CD4-positive, alpha-beta memory T cell (primary cell): ENCODE measurements at regions not wholly inside any gene's neighbourhood (a gene's known extent, or its start where the extent isn't known, plus 50 kb on each side); places are given as distances from the start of the nearest gene placed in this dataset.
"Not testable (repeated sequence)": the region's sequence is repeated elsewhere in the genome, so short reads cannot be mapped to it uniquely, and the experiment has no call there.

Source experiments
- CTCF ChIA-PET: fragments of 350-600 bp; sonication (Branson Sonifier 250); formaldehyde crosslinking; loops from one replicate; lab custom pipeline; 2021; ENCODE audit warnings: inconsistent platforms; ENCODE audit not compliant: partially characterized antibody; lab: Charles Lee
- POLR2A ChIA-PET: fragments of 350-600 bp; sonication (Branson Sonifier 250); formaldehyde crosslinking; loops from one replicate; lab custom pipeline; 2021; ENCODE audit not compliant: partially characterized antibody; lab: Charles Lee
- DNase-seq, 5 donors: peaks; one replicate each; pipeline versions ENCODE4 v3.0.0 to v3.0.0-alpha.2; 2020 to 2022; ENCODE audit warnings: mixed read lengths in 1 of 5
- H3K27ac ChIP-seq: one replicate; pipeline ENCODE4 v1.7.0; 2013; ENCODE audit warnings: low read depth, low read length
- H3K27me3 ChIP-seq: 2 replicates; pipeline ENCODE4 v1.7.0; 2013; ENCODE audit warnings: mild to moderate bottlenecking, low read length, moderate library complexity; ENCODE audit not compliant: insufficient read depth
- H3K36me3 ChIP-seq: 2 replicates; pipeline ENCODE4 v1.7.0; 2013; ENCODE audit warnings: mild to moderate bottlenecking, low read length, moderate library complexity; ENCODE audit not compliant: insufficient read depth
- H3K4me1 ChIP-seq: 2 replicates; pipeline ENCODE4 v1.7.0; 2013; ENCODE audit warnings: mild to moderate bottlenecking, low read length, moderate library complexity; ENCODE audit not compliant: insufficient read depth
- H3K4me3 ChIP-seq, 2 donors: one replicate each; pipeline ENCODE4 v1.7.0; 2013; ENCODE audit warnings: low read length in 2 of 2, mild to moderate bottlenecking in 1 of 2
- H3K9me3 ChIP-seq, 2 donors: one replicate each; pipeline ENCODE4 v1.7.0; 2013; ENCODE audit warnings: low read length in 2 of 2, control low read depth in 1 of 2; ENCODE audit not compliant: control insufficient read depth in 1 of 2
- H3K27ac Mint-ChIP-seq, 7 donors: one replicate each; pipeline ENCODE4 v1.8.0; 2020 to 2021; ENCODE audit warnings: mixed read lengths in 7 of 7, mild to moderate bottlenecking in 6 of 7, inconsistent platforms in 3 of 7, moderate library complexity in 3 of 7
- H3K27me3 Mint-ChIP-seq, 2 donors: one replicate each; pipeline ENCODE4 v1.8.0; 2020 to 2021; ENCODE audit warnings: mixed read lengths in 2 of 2
- H3K36me3 Mint-ChIP-seq, 2 donors: one replicate each; pipeline ENCODE4 v1.8.0; 2020 to 2021; ENCODE audit warnings: mixed read lengths in 2 of 2, inconsistent platforms in 1 of 2, mild to moderate bottlenecking in 1 of 2
- H3K4me1 Mint-ChIP-seq, 4 donors: one replicate each; pipeline ENCODE4 v1.8.0; 2020 to 2021; ENCODE audit warnings: mixed read lengths in 4 of 4, mild to moderate bottlenecking in 1 of 4
- H3K4me3 Mint-ChIP-seq, 8 donors: one replicate each; pipeline ENCODE4 v1.8.0; 2020 to 2021; ENCODE audit warnings: mixed read lengths in 8 of 8, mild to moderate bottlenecking in 7 of 8, moderate library complexity in 6 of 8, inconsistent platforms in 3 of 8
- H3K9me3 Mint-ChIP-seq, 8 donors: one replicate each; pipeline ENCODE4 v1.8.0; 2020 to 2021; ENCODE audit warnings: mixed read lengths in 8 of 8, mild to moderate bottlenecking in 5 of 8, inconsistent platforms in 3 of 8, moderate library complexity in 1 of 8
- intact Hi-C: fragments of 100-400 bp; cut with micrococcal nuclease; formaldehyde crosslinking; loops from one replicate; pipeline ENCODE4 v1.15.1; 2023

- intact Hi-C loops, H3K4me3 ChIP-seq, H3K36me3 Mint-ChIP-seq, CTCF ChIA-PET, H3K27me3 ChIP-seq, H3K36me3 ChIP-seq, DNase-seq, H3K27ac ChIP-seq, H3K27me3 Mint-ChIP-seq, H3K4me1 Mint-ChIP-seq, POLR2A ChIA-PET, H3K4me3 Mint-ChIP-seq, H3K27ac Mint-ChIP-seq, H3K4me1 ChIP-seq, H3K9me3 ChIP-seq: not testable (repeated sequence)
- H3K9me3 Mint-ChIP-seq = peaks cover 0 to 23% (median 9%) of the 10 kb centered on the region in 8 donors
These were observed 554.6 kb upstream of the LUZP2 start for GRCh38 chr11:23942117-23942815.

DNA sequence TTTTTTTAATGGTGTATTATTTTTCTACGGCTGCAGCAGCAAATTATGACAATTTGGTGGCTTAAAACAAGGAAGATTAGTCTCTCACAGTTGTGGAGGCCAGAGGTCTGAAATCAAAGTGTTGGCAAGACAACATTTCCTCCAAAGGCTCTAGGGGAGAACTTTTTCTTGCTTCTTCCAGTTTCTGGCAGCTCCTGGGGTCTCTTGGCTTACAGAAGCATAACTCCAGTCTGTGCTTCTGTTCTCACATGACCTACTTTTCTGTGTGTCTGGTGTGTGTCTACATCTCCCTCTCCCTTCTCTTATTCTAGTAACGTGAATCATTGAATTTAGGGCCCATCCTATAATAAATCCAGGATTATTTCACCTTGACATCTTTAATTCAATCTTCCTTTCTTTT is 551.9 kb upstream of the LUZP2 start:
- Mint-ChIP-seq H3K9me3 (peaks cover 0 to 16% (median 7%) of the 10 kb centered on the region in 8 donors), H3K4me1 (no peaks in the 10 kb centered on the region), H3K27me3 (no peaks in the 10 kb centered on the region), H3K4me3 (no peak overlapping the region), H3K36me3 (no peaks in the 10 kb centered on the region), H3K27ac (no peak overlapping the region)
- no peaks in the 10 kb centered on the region for H3K27me3 ChIP-seq
- H3K4me1 ChIP-seq = no peaks in the 10 kb centered on the region
- H3K36me3 ChIP-seq = no peaks in the 10 kb centered on the region
- ChIA-PET CTCF (no interaction called here), POLR2A (no interaction called here)
- intact Hi-C loops = no loop called here
- H3K9me3 ChIP-seq = no peaks in the 10 kb centered on the region
- no peak overlapping the region for H3K27ac ChIP-seq
- DNase-seq = no peak
- H3K4me3 ChIP-seq = no peak overlapping the region

DNA sequence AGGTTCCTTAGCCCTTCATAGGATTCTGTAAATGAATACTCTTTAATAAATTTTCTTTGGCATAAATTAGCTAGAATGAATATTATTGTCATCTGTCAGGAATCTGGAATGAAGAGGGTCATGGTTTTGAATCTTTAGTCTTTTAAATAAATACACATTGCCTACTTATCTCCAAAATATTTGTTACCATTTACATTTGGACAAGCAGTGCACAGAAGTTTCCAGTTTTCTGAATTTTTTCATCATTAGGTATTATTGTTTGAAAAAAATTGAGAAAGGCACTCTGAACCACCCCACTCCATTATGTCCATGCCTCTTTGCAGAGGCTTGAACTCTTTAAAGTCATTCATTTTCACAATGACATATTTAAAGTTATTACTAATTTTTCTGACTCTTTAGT is 549.0 kb upstream of the LUZP2 start:
- Mint-ChIP-seq H3K27ac (no peak overlapping the region), H3K27me3 (no peaks in the 10 kb centered on the region), H3K4me3 (no peak overlapping the region), H3K4me1 (no peaks in the 10 kb centered on the region), H3K36me3 (no peaks in the 10 kb centered on the region), H3K9me3 (peaks cover 0 to 11% (median 1%) of the 10 kb centered on the region in 8 donors)
- Histone ChIP-seq H3K9me3 (no peaks in the 10 kb centered on the region), H3K27me3 (no peaks in the 10 kb centered on the region), H3K36me3 (no peaks in the 10 kb centered on the region), H3K4me3 (no peak overlapping the region), H3K4me1 (no peaks in the 10 kb centered on the region), H3K27ac (no peak overlapping the region)
- DNase-seq = no peak
- intact Hi-C loops = no loop called here
- CTCF ChIA-PET = no interaction called here
- POLR2A ChIA-PET = no interaction called here

DNA sequence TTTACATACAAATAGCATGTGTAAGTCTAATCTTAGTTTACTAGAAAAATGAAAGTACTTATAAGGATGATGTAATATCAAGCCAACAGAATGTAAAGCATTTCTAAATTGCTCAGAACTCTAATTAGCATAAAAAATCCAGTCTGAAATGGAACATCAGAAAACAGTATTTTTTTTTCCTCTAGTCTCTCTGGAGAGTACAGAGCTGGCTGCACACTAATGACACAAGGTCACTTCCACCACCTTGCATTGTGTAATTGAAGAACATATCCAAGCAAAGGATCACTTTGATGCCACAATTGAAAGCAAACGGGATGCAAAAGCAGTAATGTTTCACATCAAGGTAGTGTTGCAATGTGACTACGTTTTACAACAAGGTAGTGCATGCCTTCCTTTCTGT is 548.0 kb upstream of the LUZP2 start:
- CTCF ChIA-PET = interaction anchor here (1.1 kb wide), 1 partner anchor 23 kb away, joined by 3 read pairs; no protein-coding TSS in a partner anchor

DNA sequence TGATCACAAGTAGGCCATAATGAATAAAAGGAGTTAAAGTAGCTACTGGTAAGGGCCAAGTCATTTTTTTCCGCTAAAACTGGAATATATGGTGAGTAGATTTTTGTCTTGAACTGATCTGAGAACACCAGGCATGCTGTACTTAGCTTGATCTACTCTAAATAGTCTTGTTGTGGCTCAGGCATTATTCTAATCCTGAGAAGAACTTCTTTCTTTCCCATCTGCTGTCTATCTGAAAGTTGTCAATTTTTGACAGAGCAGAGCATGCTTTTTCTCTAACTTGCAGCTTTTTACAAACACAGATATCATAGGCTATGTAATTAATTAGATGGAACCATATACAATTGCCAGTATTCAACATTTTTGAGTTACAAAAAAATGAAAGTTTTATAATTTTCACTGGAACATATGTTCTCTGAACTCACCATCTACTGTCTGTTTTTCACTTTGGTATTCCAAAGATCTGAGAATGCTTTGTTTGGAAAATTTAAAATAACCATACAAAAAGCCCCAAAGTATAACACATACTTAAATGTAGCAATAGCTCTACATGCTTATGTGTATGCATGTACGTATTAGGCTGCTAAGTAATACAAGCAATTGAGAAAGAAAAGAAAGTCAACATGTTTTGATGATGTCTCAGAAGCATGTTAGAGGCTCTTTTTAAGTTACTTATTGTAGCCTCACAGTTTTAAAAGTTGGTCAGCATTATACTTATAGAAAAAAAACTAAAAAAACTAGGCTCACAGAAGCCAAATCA is 542.7 kb upstream of the LUZP2 start:
- intact Hi-C loops = no loop called here
- H3K4me1 ChIP-seq = no peaks in the 10 kb centered on the region
- H3K27ac ChIP-seq = no peak overlapping the region
- H3K27ac Mint-ChIP-seq = no peak overlapping the region
- DNase-seq = no peak
- ChIA-PET CTCF (no interaction called here), POLR2A (no interaction called here)
- H3K36me3 Mint-ChIP-seq = no peaks in the 10 kb centered on the region
- peaks cover 0 to 14% (median 3%) of the 10 kb centered on the region in 8 donors for H3K9me3 Mint-ChIP-seq
- H3K27me3 Mint-ChIP-seq = no peaks in the 10 kb centered on the region
- no peaks in the 10 kb centered on the region for H3K36me3 ChIP-seq
- no peaks in the 10 kb centered on the region for H3K9me3 ChIP-seq
- no peaks in the 10 kb centered on the region for H3K4me1 Mint-ChIP-seq
- no peak overlapping the region for H3K4me3 Mint-ChIP-seq
- H3K4me3 ChIP-seq = no peak overlapping the region
- H3K27me3 ChIP-seq = no peaks in the 10 kb centered on the region

More for the DNA sequence above, 548.0 kb upstream of the LUZP2 start:
- no peaks in the 10 kb centered on the region for H3K36me3 Mint-ChIP-seq
- H3K4me1 ChIP-seq = no peaks in the 10 kb centered on the region
- no peaks in the 10 kb centered on the region for H3K36me3 ChIP-seq
- DNase-seq = no peak
- H3K4me1 Mint-ChIP-seq = no peaks in the 10 kb centered on the region
- no peaks in the 10 kb centered on the region for H3K9me3 ChIP-seq
- no peak overlapping the region for H3K27ac Mint-ChIP-seq
- no peaks in the 10 kb centered on the region for H3K27me3 ChIP-seq
- no peak overlapping the region for H3K4me3 Mint-ChIP-seq
- H3K27me3 Mint-ChIP-seq = no peaks in the 10 kb centered on the region
- H3K27ac ChIP-seq = no peak overlapping the region
- POLR2A ChIA-PET = no interaction called here
- H3K4me3 ChIP-seq = no peak overlapping the region
- peaks cover 0 to 11% (median 4%) of the 10 kb centered on the region in 8 donors for H3K9me3 Mint-ChIP-seq
- intact Hi-C loops = no loop called here

DNA sequence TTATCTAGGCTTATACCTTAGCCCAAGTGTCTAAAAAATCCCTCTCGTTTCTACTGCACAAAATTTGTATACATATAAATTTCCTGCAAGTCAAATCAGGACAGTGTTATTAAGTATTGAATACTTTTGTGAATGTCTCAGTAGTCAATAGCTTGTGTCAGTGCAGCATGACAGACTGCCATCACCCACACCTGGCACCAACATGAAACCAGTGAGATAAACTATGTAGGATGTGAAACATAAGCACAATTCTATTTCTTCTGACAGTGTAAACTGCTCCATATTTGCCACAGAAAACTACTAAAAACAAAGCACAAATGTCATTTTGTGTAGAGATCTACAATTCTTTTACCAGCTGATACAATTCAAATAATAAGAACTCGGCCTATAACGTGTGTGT is 542.1 kb upstream of the LUZP2 start:
- no peaks in the 10 kb centered on the region for H3K36me3 Mint-ChIP-seq
- DNase-seq = no peak
- H3K27me3 ChIP-seq = no peaks in the 10 kb centered on the region
- H3K9me3 Mint-ChIP-seq = peaks cover 0 to 14% (median 3%) of the 10 kb centered on the region in 8 donors
- POLR2A ChIA-PET = no interaction called here
- H3K27ac Mint-ChIP-seq = no peak overlapping the region
- H3K4me3 ChIP-seq = no peak overlapping the region
- H3K4me3 Mint-ChIP-seq = no peak overlapping the region
- H3K36me3 ChIP-seq = no peaks in the 10 kb centered on the region
- H3K27ac ChIP-seq = no peak overlapping the region
- CTCF ChIA-PET = no interaction called here
- H3K9me3 ChIP-seq = no peaks in the 10 kb centered on the region
- no peaks in the 10 kb centered on the region for H3K4me1 ChIP-seq
- H3K27me3 Mint-ChIP-seq = no peaks in the 10 kb centered on the region
- intact Hi-C loops = no loop called here
- H3K4me1 Mint-ChIP-seq = no peaks in the 10 kb centered on the region

- no peaks in the 10 kb centered on the region for H3K4me1 Mint-ChIP-seq
- H3K4me3 Mint-ChIP-seq = no peak overlapping the region
- DNase-seq = no peak
- no peaks in the 10 kb centered on the region for H3K27me3 ChIP-seq
- H3K27ac Mint-ChIP-seq = no peak overlapping the region
- no peaks in the 10 kb centered on the region for H3K36me3 Mint-ChIP-seq
- ChIA-PET POLR2A (no interaction called here), CTCF (no interaction called here)
- H3K27ac ChIP-seq = no peak overlapping the region
- H3K4me1 ChIP-seq = no peaks in the 10 kb centered on the region
- intact Hi-C loops = no loop called here
- H3K9me3 ChIP-seq = no peaks in the 10 kb centered on the region
- no peaks in the 10 kb centered on the region for H3K27me3 Mint-ChIP-seq
- no peak overlapping the region for H3K4me3 ChIP-seq
- H3K9me3 Mint-ChIP-seq = peaks cover 0 to 14% (median 4%) of the 10 kb centered on the region in 8 donors
- no peaks in the 10 kb centered on the region for H3K36me3 ChIP-seq
These were observed 540.3 kb upstream of the LUZP2 start for GRCh38 chr11:23956586-23956985.
